Gastrocnemius medialis (tissue), 4 donors: ENCODE measurements at regions not wholly inside any gene's neighbourhood (a gene's known extent, or its start where the extent isn't known, plus 50 kb on each side); places are given as distances from the start of the nearest gene placed in this dataset.
A peak's percentile ranks its signal among the peaks of the same experiment; 100 is the strongest.
"Not testable (repeated sequence)": the region's sequence is repeated elsewhere in the genome, so short reads cannot be mapped to it uniquely, and the experiment has no call there.

Experiments used
- ATAC-seq, 2 donors: fragments of 150-250 bp; one replicate each; pipeline ENCODE4 v1.9.1; 2016
- DNase-seq, 2 donors: peaks; one replicate each; pipeline ENCODE4 v3.0.0-alpha.2; 2019
- H3K27ac ChIP-seq, 4 donors: fragments of 200-600 bp; sonication (generic); 1 replicate in 1 of 4; 2 replicates in 3 of 4; pipeline ENCODE4 v1.5.1; 2016 to 2018; ENCODE audit warnings: mild to moderate bottlenecking in 2 of 4, moderate library complexity in 1 of 4
- H3K27me3 ChIP-seq, 3 donors: fragments of 200-600 bp; sonication (generic) in 2 of 3; 1 replicate in 1 of 3; 2 replicates in 2 of 3; pipeline versions ENCODE4 v1.5.1 to v1.6.0; 2016 to 2019; ENCODE audit warnings: mild to moderate bottlenecking in 1 of 3, moderate library complexity in 1 of 3
- H3K36me3 ChIP-seq, 2 donors: fragments of 200-600 bp; sonication (generic) in 1 of 2; one replicate each; pipeline ENCODE4 v1.5.1; 2017 to 2018
- H3K4me1 ChIP-seq, 2 donors: fragments of 200-600 bp; sonication (generic) in 1 of 2; one replicate each; pipeline ENCODE4 v1.5.1; 2016 to 2017; ENCODE audit warnings: mild to moderate bottlenecking in 2 of 2
- H3K4me3 ChIP-seq, 4 donors: fragments of 200-600 bp; sonication (generic) in 3 of 4; 1 replicate in 1 of 4; 2 replicates in 3 of 4; pipeline ENCODE4 v1.5.1; 2016 to 2019; ENCODE audit warnings: mild to moderate bottlenecking in 2 of 4
- H3K9me3 ChIP-seq, 3 donors: fragments of 200-600 bp; sonication (generic) in 2 of 3; 1 replicate in 1 of 3; 2 replicates in 2 of 3; pipeline ENCODE4 v1.5.1; 2016 to 2019
- in situ Hi-C, 4 donors: fragments of 200-750 bp; cut with MboI; loops; one replicate each; pipeline versions ENCODE4 v1.15.0 to v1.8.0; 2017; ENCODE audit warnings: low sequenced_read_pairs in 4 of 4
- intact Hi-C: fragments of 100-400 bp; cut with DNase I; formaldehyde crosslinking; loops from one replicate; pipeline ENCODE4 v1.15.1; 2023; ENCODE audit warnings: low total_unique reads

DNA sequence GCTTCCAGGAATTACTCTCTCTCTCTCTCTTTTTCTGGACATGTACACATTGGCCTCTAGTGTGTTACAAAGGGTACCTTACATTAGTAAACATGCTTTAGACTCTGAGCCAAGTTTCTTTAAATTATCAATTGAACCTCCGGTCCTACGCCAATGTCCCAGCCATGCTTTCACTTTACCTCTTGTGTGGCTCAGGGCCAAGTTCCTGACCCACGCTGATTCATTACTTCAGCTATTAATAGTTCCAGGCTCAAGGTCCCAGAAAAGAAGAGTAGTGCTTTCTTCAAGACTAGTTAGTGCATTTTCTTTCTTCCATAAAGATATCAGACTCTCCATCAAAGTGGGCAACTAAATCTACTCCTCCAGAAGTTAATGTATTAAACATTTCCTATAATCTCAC is 195.5 kb downstream of the CDY1 start:
- ATAC-seq = peak; percentile 45 to 70
- H3K4me3 ChIP-seq, H3K27ac ChIP-seq, in situ Hi-C loops, H3K36me3 ChIP-seq, intact Hi-C loops, H3K4me1 ChIP-seq, DNase-seq, H3K27me3 ChIP-seq, H3K9me3 ChIP-seq: not testable (repeated sequence)

DNA sequence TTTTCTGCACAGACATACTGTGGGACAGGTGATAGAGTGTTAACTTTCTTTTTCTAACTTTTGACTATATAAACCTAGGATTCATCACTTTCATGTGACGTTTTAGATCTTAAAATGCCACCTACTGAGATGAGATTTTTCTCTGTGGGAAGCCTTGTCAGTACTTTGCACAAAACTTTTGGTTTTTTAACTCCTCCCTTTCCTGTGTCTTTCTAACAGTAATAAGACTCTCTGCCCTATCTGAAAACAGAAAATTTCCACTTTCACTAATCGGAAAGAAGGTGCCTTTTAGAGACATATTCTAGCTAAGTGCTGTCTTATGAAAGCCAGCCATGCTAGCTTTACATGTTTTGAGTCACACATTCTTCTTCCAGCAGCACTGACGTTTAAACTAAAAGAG is 197.1 kb downstream of the CDY1 start:
- H3K36me3 ChIP-seq, H3K27me3 ChIP-seq, in situ Hi-C loops, intact Hi-C loops, ATAC-seq, DNase-seq, H3K27ac ChIP-seq, H3K9me3 ChIP-seq, H3K4me1 ChIP-seq, H3K4me3 ChIP-seq: not testable (repeated sequence)

DNA sequence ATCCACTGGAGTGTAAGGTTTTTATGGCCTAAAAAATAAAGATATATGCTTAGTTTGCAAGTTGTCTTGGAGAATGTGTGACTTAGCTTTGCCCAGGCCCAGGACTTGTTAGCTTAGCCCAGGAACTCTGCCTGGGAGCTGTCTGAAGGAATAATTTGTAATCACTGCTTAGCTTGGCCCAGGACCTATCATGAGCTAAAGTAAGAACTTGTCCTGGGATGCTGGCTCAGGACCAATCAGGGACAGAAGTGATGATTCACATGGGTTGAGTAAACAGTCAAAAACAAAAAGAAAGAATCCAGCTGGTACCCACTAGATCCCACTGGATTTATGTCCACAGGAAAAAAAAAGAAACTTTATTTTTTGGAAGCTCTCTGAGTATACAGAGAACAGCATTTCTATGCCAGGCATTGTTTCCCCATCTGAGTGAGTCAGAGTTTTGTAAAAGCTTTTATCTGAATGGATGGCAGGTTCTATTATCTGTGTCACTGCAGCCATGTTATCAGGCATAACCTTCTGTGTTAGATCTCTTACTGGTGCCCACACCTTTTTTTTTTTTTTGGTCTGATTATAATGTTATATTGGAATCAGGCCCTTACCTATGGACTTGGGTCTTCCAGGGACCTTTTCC is 199.9 kb downstream of the CDY1 start:
- ATAC-seq = peak; percentile 90 to 96

DNA sequence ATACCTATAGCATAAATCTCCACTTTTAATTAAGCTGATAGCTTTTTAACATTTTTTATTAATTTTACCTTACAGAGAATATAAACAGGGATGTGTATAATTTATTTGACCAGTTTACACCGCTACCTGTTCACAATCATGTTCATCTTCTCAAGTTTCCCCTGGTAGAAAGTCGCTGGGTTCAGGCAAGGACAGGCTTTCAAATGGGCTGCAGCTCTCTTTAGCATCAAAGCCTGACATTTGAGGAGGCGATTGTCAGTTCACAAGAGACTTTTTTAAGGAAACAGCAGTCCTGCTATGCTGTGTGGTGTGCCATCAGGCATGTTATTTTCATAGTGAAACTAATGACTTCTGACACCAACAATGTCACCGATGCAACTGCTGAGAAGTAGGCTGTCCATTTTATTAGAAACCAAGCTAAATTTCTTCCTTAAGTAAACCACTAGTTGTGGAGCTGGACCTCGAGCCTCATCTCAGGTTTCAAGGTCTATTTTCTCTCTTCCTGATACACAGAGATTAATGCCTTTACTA is 204.0 kb downstream of the CDY1 start:
- ATAC-seq = peak; percentile 59 to 62
- H3K4me3 ChIP-seq, DNase-seq, H3K27me3 ChIP-seq, H3K36me3 ChIP-seq, in situ Hi-C loops, H3K9me3 ChIP-seq, intact Hi-C loops, H3K4me1 ChIP-seq, H3K27ac ChIP-seq: not testable (repeated sequence)

More for the DNA sequence above, 199.9 kb downstream of the CDY1 start:
- H3K4me1 ChIP-seq, intact Hi-C loops, H3K4me3 ChIP-seq, H3K27ac ChIP-seq, H3K36me3 ChIP-seq, H3K9me3 ChIP-seq, H3K27me3 ChIP-seq, in situ Hi-C loops, DNase-seq: not testable (repeated sequence)

DNA sequence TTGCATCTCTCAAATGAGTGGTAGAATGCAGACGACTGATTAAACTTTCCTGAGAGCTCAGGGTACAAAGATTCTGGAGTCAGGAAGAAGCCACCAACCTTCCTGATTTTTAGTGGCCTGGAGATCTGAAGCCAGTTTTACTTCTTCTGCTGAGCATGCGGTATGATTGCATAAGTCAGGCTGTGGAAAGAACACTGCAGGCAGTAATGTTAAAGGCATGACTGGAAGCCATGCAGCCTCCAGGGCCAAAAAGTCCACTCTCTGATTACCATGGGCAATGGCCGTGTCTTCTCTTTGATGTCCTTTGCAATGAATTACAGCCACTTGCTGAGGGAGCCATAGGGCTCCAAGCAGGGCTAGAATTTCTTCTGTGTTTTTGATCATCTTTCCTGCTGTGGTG is 218.0 kb downstream of the CDY1 start:
- H3K27me3 ChIP-seq, in situ Hi-C loops, H3K36me3 ChIP-seq, H3K27ac ChIP-seq, H3K9me3 ChIP-seq, DNase-seq, H3K4me3 ChIP-seq, intact Hi-C loops, H3K4me1 ChIP-seq: not testable (repeated sequence)
- peak; percentile 66 to 76 for ATAC-seq

DNA sequence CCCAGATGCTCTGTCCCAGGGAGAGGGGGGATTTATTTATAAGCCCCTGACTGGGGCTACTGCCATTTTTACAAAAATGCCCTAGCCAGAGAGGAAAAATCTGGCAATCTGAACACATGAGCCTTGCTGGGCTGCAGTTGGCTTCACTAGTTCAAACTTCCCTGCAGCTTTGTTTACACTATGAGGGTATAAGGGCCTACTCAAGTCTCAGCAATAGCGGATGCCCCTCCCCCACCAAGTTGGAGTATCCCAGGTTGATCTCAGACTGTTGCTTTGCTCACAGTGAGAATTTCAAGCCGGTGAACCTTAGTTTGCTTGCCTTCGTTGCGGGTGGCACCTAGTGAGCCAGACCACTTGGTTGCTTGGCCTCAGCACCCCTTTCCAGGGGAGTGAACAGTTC is 246.6 kb downstream of the CDY1 start:
- in situ Hi-C loops, H3K9me3 ChIP-seq, H3K36me3 ChIP-seq, intact Hi-C loops, H3K4me1 ChIP-seq, ATAC-seq, H3K4me3 ChIP-seq, H3K27ac ChIP-seq, H3K27me3 ChIP-seq, DNase-seq: not testable (repeated sequence)

DNA sequence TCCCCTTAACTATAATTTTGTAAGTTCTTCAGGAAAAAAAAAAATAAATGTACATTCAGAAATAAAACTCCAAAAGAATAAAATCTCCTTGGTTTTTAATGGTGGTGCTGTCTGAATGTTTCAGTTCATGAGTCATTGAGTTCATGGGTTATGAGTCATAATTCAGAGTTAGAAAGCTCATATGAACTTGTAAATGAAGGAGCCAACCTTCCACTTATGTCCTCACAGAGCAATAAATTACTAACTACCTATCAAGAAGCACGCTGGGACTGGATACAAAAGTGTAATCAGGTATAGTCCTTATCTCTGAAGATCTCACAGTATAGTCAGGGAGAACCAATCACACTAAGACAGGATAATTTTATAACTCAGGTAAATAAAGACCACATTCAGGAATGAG is 257.1 kb downstream of the CDY1 start:
- H3K36me3 ChIP-seq, intact Hi-C loops, H3K4me3 ChIP-seq, in situ Hi-C loops, H3K9me3 ChIP-seq, H3K27me3 ChIP-seq, H3K27ac ChIP-seq, DNase-seq, H3K4me1 ChIP-seq: not testable (repeated sequence)
- peak in 1 of 2 donors; percentile 65 for ATAC-seq

DNA sequence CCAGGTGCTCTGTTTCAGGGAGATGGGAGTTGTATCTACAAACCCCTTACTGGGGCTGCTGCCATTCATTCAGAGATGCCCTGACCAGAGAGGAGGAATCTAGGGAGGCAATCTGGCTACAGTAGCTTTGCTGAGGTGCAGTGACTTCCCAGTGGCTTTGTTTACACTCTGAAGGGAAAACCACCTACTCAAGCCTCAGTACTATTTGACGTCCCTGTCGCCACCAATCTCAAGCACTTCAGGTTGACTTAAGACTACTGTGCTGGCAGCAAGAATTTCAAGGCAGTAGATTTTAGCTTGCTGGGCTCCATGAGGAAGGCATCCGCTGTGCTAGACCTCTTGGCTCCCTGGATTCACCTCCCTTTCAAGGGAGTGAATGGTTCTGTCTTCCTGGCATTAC is 299.1 kb downstream of the CDY1 start:
- in situ Hi-C loops, intact Hi-C loops, ATAC-seq: not testable (repeated sequence)

More for the DNA sequence above, 299.1 kb downstream of the CDY1 start:
- H3K9me3 ChIP-seq, H3K27me3 ChIP-seq, H3K4me1 ChIP-seq, H3K4me3 ChIP-seq, H3K27ac ChIP-seq, DNase-seq, H3K36me3 ChIP-seq: not testable (repeated sequence)
